Hepatocyte (in vitro differentiated cells): ENCODE measurements at regions not wholly inside any gene's neighbourhood (a gene's known extent, or its start where the extent isn't known, plus 50 kb on each side); places are given as distances from the start of the nearest gene placed in this dataset.

Experiments
- DNase-seq: peaks from one replicate; pipeline ENCODE4 v3.0.0-alpha.2; 2016; ENCODE audit warnings: low spot score
- H2AFZ ChIP-seq: fragments of 200-600 bp; sonication (generic); 2 replicates; pipeline ENCODE4 v1.6.0; 2016; ENCODE audit warnings: antibody characterized with exemption, mild to moderate bottlenecking
- H3K27ac ChIP-seq: fragments of 200-600 bp; sonication (generic); 2 replicates; pipeline ENCODE4 v1.5.1; 2016; ENCODE audit warnings: mild to moderate bottlenecking
- H3K27me3 ChIP-seq: fragments of 200-600 bp; sonication (generic); 2 replicates; pipeline ENCODE4 v1.6.1; 2016
- H3K36me3 ChIP-seq: fragments of 200-600 bp; sonication (generic); replicated peaks from 2 replicates; pipeline ENCODE4 v1.5.1; 2016; ENCODE audit warnings: low read depth; ENCODE audit not compliant: insufficient read depth
- H3K4me1 ChIP-seq: fragments of 200-600 bp; sonication (generic); 2 replicates; pipeline ENCODE4 v1.5.1; 2016; ENCODE audit warnings: mild to moderate bottlenecking, moderate library complexity; ENCODE audit not compliant: insufficient read depth
- H3K4me2 ChIP-seq: fragments of 200-600 bp; sonication (generic); 2 replicates; pipeline ENCODE4 v1.6.0; 2016
- H3K4me3 ChIP-seq: fragments of 200-600 bp; sonication (generic); 2 replicates; pipeline ENCODE4 v1.5.1; 2016; ENCODE audit warnings: mild to moderate bottlenecking
- H3K79me2 ChIP-seq: fragments of 200-600 bp; sonication (generic); 2 replicates; pipeline ENCODE4 v1.6.0; 2017; ENCODE audit warnings: mild to moderate bottlenecking
- H3K9me2 ChIP-seq: fragments of 200-600 bp; sonication (generic); replicated peaks from 2 replicates; pipeline ENCODE4 v1.6.0; 2017; ENCODE audit warnings: mild to moderate bottlenecking; ENCODE audit not compliant: insufficient read depth
- H3K9me3 ChIP-seq: fragments of 200-600 bp; sonication (generic); 2 replicates; pipeline ENCODE4 v1.5.1; 2016; ENCODE audit warnings: low read depth, mild to moderate bottlenecking
- H4K20me1 ChIP-seq: fragments of 200-600 bp; sonication (generic); 2 replicates; pipeline ENCODE4 v1.6.0; 2016; ENCODE audit warnings: mild to moderate bottlenecking; ENCODE audit not compliant: insufficient read depth, poor library complexity, severe bottlenecking
- EZH2 ChIP-seq: fragments of 200-600 bp; sonication (generic); IDR thresholded peaks from 2 replicates; pipeline ENCODE4 v1.6.1; 2016; ENCODE audit warnings: antibody characterized with exemption, mild to moderate bottlenecking, borderline replicate concordance
- EZH2phosphoT487 ChIP-seq: fragments of 200-600 bp; sonication (generic); IDR thresholded peaks from one replicate; pipeline ENCODE4 v1.6.1; 2018; ENCODE audit warnings: antibody characterized with exemption, mild to moderate bottlenecking, low read depth, moderate library complexity; ENCODE audit not compliant: unreplicated experiment, severe bottlenecking
- WGBS: methylation state at CpG from one replicate; pipeline ENCODE4 v1.1.6; 2016; ENCODE audit warnings: low lambda C conversion rate; ENCODE audit errors: missing lambda C conversion rate; 5-methylcytosine and 5-hydroxymethylcytosine counted together
- TF ChIP-seq, protein P1 (sequence below): fragments of 200-600 bp; sonication (generic); IDR thresholded peaks from 2 replicates; pipeline ENCODE4 v1.5.1; 2016; ENCODE audit warnings: antibody characterized with exemption, mild to moderate bottlenecking; ENCODE audit not compliant: poor library complexity

DNA sequence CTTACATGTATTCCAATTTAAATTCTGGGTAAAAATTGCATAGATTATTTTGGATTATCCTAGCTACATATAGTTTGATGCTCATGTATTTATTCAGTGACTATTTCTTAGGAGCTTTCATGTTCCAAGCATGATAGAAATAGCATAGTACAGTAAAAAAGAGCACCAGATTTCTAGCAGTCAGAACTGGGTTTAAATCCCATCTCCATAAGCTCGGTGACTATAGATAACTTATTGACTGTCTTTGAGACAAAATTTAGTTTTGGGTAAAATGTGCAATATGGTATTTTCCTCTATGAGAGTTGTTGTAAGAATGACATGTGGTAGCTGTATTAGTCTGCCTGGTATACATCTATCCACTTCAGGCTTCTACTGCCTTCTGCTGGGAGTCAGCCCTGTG lies 889.6 kb downstream of the DTWD2 start:
- Histone ChIP-seq H3K9me3 (no peaks in the 10 kb centered on the region), H3K79me2 (no peaks in the 10 kb centered on the region), H3K4me1 (no peaks in the 10 kb centered on the region), H3K27me3 (no peaks in the 10 kb centered on the region), H3K4me2 (no peak overlapping the region), H4K20me1 (no peaks in the 10 kb centered on the region), H3K27ac (no peak overlapping the region), H3K36me3 (no peaks in the 10 kb centered on the region), H3K4me3 (no peak overlapping the region), H3K9me2 (no peaks in the 10 kb centered on the region), H2AFZ (no peak overlapping the region)
- WGBS = 97% methylated on average over 1 of the region's 1 CpG
- TF ChIP-seq, protein P1, sequence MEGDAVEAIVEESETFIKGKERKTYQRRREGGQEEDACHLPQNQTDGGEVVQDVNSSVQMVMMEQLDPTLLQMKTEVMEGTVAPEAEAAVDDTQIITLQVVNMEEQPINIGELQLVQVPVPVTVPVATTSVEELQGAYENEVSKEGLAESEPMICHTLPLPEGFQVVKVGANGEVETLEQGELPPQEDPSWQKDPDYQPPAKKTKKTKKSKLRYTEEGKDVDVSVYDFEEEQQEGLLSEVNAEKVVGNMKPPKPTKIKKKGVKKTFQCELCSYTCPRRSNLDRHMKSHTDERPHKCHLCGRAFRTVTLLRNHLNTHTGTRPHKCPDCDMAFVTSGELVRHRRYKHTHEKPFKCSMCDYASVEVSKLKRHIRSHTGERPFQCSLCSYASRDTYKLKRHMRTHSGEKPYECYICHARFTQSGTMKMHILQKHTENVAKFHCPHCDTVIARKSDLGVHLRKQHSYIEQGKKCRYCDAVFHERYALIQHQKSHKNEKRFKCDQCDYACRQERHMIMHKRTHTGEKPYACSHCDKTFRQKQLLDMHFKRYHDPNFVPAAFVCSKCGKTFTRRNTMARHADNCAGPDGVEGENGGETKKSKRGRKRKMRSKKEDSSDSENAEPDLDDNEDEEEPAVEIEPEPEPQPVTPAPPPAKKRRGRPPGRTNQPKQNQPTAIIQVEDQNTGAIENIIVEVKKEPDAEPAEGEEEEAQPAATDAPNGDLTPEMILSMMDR = no peak
- no peak for TF ChIP-seq EZH2
- no peak for TF ChIP-seq EZH2phosphoT487
- DNase-seq = no peak

DNA sequence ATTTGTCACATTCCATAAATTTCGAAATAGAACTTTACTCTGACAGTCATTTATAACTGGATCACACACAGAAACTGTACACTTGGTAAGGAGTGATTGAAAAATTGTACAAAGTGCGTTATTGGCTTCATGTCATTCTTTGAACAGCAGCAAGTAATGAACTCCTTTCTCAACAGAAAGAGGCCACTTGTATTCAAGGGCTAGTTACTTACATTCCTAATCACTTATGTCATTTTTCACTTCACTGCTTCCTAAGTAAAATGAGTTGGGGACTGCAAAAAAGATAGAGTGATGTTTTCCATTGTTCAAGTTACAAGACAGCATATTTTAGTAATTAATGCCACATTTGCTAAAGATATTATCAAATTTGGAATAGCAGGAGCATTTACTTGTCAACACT lies 893.2 kb downstream of the DTWD2 start:
- H4K20me1 ChIP-seq = no peaks in the 10 kb centered on the region
- H3K36me3 ChIP-seq = no peaks in the 10 kb centered on the region
- H3K4me1 ChIP-seq = no peaks in the 10 kb centered on the region
- no peak for DNase-seq
- H3K79me2 ChIP-seq = no peaks in the 10 kb centered on the region
- no peak overlapping the region for H2AFZ ChIP-seq
- TF ChIP-seq, protein P1 = no peak
- TF ChIP-seq EZH2 = no peak
- TF ChIP-seq EZH2phosphoT487 = no peak
- H3K4me3 ChIP-seq = no peak overlapping the region
- H3K4me2 ChIP-seq = no peak overlapping the region
- H3K27me3 ChIP-seq = no peaks in the 10 kb centered on the region
- H3K9me2 ChIP-seq = no peaks in the 10 kb centered on the region
- WGBS = 50% methylated on average over 2 of the region's 2 CpGs
- no peaks in the 10 kb centered on the region for H3K9me3 ChIP-seq
- H3K27ac ChIP-seq = no peak overlapping the region

DNA sequence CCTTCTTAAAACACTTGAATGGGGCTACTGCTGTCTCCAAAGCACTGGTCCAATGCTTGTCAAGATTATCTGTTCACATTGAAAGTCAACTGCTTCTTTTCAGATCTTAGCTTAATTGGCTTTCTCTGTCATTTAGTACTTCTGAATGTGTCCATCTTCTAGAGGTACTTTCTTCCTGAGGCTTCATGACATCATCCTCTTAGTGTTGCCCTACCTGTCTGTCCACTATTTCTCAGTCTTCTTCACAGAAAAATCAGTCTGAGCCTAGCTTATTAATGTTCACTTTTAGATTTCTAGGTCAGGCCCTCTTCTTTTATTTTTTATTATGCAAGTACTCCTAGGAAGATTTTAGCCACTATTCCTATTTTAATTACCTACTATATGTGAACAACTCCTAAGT lies 899.9 kb downstream of the DTWD2 start:
- Histone ChIP-seq H3K36me3 (no peaks in the 10 kb centered on the region), H3K9me3 (no peaks in the 10 kb centered on the region), H3K79me2 (no peaks in the 10 kb centered on the region), H3K9me2 (no peaks in the 10 kb centered on the region), H3K27ac (no peak overlapping the region), H4K20me1 (no peaks in the 10 kb centered on the region), H2AFZ (no peak overlapping the region), H3K27me3 (no peaks in the 10 kb centered on the region), H3K4me1 (no peaks in the 10 kb centered on the region), H3K4me3 (no peak overlapping the region), H3K4me2 (no peak overlapping the region)
- no peak for DNase-seq
- TF ChIP-seq, protein P1 = no peak
- TF ChIP-seq EZH2 = no peak

DNA sequence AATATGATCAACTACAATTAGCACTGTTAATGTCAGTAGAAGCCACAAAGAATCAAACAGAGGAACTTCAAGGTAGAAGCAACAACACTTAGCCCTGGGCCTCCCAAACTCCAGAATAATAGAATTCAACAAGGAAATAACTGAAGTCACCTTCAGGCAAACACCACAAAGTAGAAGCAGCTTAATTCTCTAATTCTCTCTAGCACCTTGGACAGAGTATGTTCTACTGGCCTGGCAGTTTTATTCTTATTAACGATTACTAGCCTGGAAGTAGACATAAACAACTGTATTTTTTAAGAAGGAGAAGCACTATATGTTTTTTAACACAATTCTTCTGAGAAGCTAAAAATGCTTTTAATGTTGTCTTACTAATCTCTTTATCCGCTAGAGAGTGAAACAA lies 911.9 kb downstream of the DTWD2 start:
- Histone ChIP-seq H3K4me1 (no peaks in the 10 kb centered on the region), H4K20me1 (no peaks in the 10 kb centered on the region), H3K79me2 (no peaks in the 10 kb centered on the region), H3K4me2 (no peak overlapping the region), H2AFZ (no peak overlapping the region), H3K9me2 (no peaks in the 10 kb centered on the region), H3K4me3 (no peak overlapping the region), H3K9me3 (no peaks in the 10 kb centered on the region), H3K36me3 (no peaks in the 10 kb centered on the region), H3K27me3 (no peaks in the 10 kb centered on the region), H3K27ac (no peak overlapping the region)
- 62% methylated on average over 2 of the region's 2 CpGs for WGBS
- TF ChIP-seq, protein P1 = no peak
- TF ChIP-seq EZH2phosphoT487 (no peak), EZH2 (no peak)
- no peak for DNase-seq
